CD4-positive, alpha-beta T cell (primary cell): ENCODE measurements at regions not wholly inside any gene's neighbourhood (a gene's known extent, or its start where the extent isn't known, plus 50 kb on each side); places are given as distances from the start of the nearest gene placed in this dataset.

Experiments used
- ATAC-seq: fragments of 200-7000 bp; cut with Tn5 transposase; one replicate; pipeline ENCODE4 v1.10.0; 2022; ENCODE audit warnings: mild to moderate bottlenecking; ENCODE audit not compliant: poor library complexity
- CTCF ChIA-PET: fragments of 350-600 bp; sonication (Branson Sonifier 250); formaldehyde crosslinking; loops from one replicate; lab custom pipeline; 2021; ENCODE audit warnings: antibody characterized with exemption, inconsistent platforms; lab: Charles Lee
- POLR2A ChIA-PET: fragments of 350-600 bp; sonication (Branson Sonifier 250); formaldehyde crosslinking; loops from one replicate; lab custom pipeline; 2021; ENCODE audit warnings: antibody characterized with exemption, inconsistent platforms; lab: Charles Lee
- DNase-seq, 14 experiments: peaks; one replicate each; pipeline ENCODE4 v3.0.0-alpha.2; 2013 to 2020; ENCODE audit warnings: mixed read lengths in 2 of 14
- H3K27ac ChIP-seq, 2 donors: one replicate each; pipeline versions ENCODE4 v1.5.1 to v1.7.0; 2013; ENCODE audit warnings: low read length in 2 of 2, low read depth in 1 of 2, mild to moderate bottlenecking in 1 of 2
- H3K27me3 ChIP-seq, 2 experiments: 1 replicate in 1 of 2; 2 replicates in 1 of 2; pipeline versions ENCODE4 v1.6.1 to v1.7.0; 2013; ENCODE audit warnings: low read length in 2 of 2, control low read depth in 1 of 2, mild to moderate bottlenecking in 1 of 2, moderate library complexity in 1 of 2; ENCODE audit not compliant: insufficient read depth in 2 of 2, control insufficient read depth in 1 of 2
- H3K36me3 ChIP-seq: one replicate; pipeline ENCODE4 v1.6.1; 2013; ENCODE audit warnings: low read length, control low read depth; ENCODE audit not compliant: insufficient read depth
- H3K4me1 ChIP-seq: one replicate; pipeline ENCODE4 v1.6.1; 2013; ENCODE audit warnings: low read length, control low read depth; ENCODE audit not compliant: insufficient read depth
- H3K4me3 ChIP-seq: one replicate; pipeline ENCODE4 v1.5.1; 2013; ENCODE audit warnings: mild to moderate bottlenecking, low read length, moderate library complexity
- H3K9me3 ChIP-seq, 2 experiments: 1 replicate in 1 of 2; 2 replicates in 1 of 2; pipeline versions ENCODE4 v1.6.1 to v1.7.0; 2013; ENCODE audit warnings: low read length in 2 of 2, mild to moderate bottlenecking in 2 of 2, control low read depth in 1 of 2, moderate library complexity in 1 of 2; ENCODE audit not compliant: control insufficient read depth in 1 of 2, insufficient read depth in 1 of 2
- H3K27ac Mint-ChIP-seq: one replicate; pipeline ENCODE4 v1.8.0; 2020; ENCODE audit warnings: mixed read lengths
- H3K27me3 Mint-ChIP-seq: one replicate; pipeline ENCODE4 v1.8.0; 2021; ENCODE audit warnings: mixed read lengths
- H3K36me3 Mint-ChIP-seq: one replicate; pipeline ENCODE4 v1.8.0; 2021; ENCODE audit warnings: low read depth, mixed read lengths
- H3K4me1 Mint-ChIP-seq: one replicate; pipeline ENCODE4 v1.8.0; 2021; ENCODE audit warnings: low read depth, mixed read lengths
- H3K4me3 Mint-ChIP-seq: one replicate; pipeline ENCODE4 v1.8.0; 2020; ENCODE audit warnings: mild to moderate bottlenecking, mixed read lengths
- H3K9me3 Mint-ChIP-seq: one replicate; pipeline ENCODE4 v1.8.0; 2020; ENCODE audit warnings: mixed read lengths
- CTCF ChIP-seq: fragments of 200-600 bp; IDR thresholded peaks from one replicate; pipeline ENCODE4 v1.8.0; 2022; ENCODE audit warnings: antibody characterized with exemption, mild to moderate bottlenecking
- intact Hi-C, 2 experiments: fragments of 100-400 bp; cut with DNase I in 1 of 2; cut with micrococcal nuclease in 1 of 2; formaldehyde crosslinking; loops; one replicate each; pipeline versions ENCODE4 v1.15.1 to v1.9.0; 2023 to 2025; cut with DNase I, micrococcal nuclease

- H3K36me3 Mint-ChIP-seq = no peaks in the 10 kb centered on the region
- no peaks in the 10 kb centered on the region for H3K36me3 ChIP-seq
- ATAC-seq = no peak
- peaks cover 23% of the 10 kb centered on the region for H3K9me3 Mint-ChIP-seq
- H3K9me3 ChIP-seq = no peaks in the 10 kb centered on the region
- H3K27me3 Mint-ChIP-seq = peaks cover 4% of the 10 kb centered on the region
- no peaks in the 10 kb centered on the region for H3K4me1 Mint-ChIP-seq
- DNase-seq = no peak
- intact Hi-C loops = no loop called here
- POLR2A ChIA-PET = no interaction called here
- H3K4me3 Mint-ChIP-seq = no peak overlapping the region
- H3K4me3 ChIP-seq = no peak overlapping the region
- CTCF ChIA-PET = no interaction called here
- H3K27ac Mint-ChIP-seq = no peak overlapping the region
- TF ChIP-seq CTCF = no peak
- no peaks in the 10 kb centered on the region for H3K27me3 ChIP-seq
- no peak overlapping the region for H3K27ac ChIP-seq
- H3K4me1 ChIP-seq = no peaks in the 10 kb centered on the region
Measured at GRCh38 chr11:56808326-56808725, 59.8 kb upstream of the OR9G4 start.

DNA sequence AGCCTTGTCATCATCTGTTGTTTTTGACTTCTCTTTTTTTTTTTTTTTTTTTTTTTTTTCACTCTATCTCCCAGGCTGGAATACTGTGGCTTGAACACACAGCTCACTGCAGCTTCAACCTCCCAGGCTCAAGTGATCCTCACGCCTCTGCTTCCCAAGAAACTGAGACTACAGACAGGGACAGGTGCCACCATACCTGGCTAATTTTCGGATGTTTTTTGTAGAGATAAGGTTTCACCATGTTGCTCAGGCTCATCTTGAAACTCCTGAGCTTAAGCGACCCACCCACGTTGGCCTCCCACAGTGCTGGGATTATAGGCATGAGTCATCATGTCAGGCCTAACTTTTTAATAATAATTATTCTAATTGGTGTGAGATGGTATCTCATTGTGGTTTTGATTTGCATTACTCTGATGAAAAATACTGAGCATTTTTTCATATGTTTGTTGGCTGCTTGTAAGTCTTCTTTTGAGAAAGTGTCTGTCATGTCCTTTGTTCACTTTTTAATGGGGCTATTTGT is 51.3 kb upstream of the OR9G4 start:
- peaks cover 6% of the 10 kb centered on the region for H3K27me3 Mint-ChIP-seq
- ATAC-seq = no peak

More for the DNA sequence above, 51.3 kb upstream of the OR9G4 start:
- Mint-ChIP-seq H3K4me1 (no peaks in the 10 kb centered on the region), H3K27ac (no peak overlapping the region), H3K9me3 (peaks cover 9% of the 10 kb centered on the region), H3K4me3 (no peak overlapping the region), H3K36me3 (no peaks in the 10 kb centered on the region)
- ChIA-PET CTCF (no interaction called here), POLR2A (no interaction called here)
- Histone ChIP-seq H3K27me3 (no peaks in the 10 kb centered on the region), H3K4me1 (no peaks in the 10 kb centered on the region), H3K4me3 (no peak overlapping the region), H3K36me3 (no peaks in the 10 kb centered on the region), H3K9me3 (no peaks in the 10 kb centered on the region), H3K27ac (no peak overlapping the region)
- TF ChIP-seq CTCF = no peak
- intact Hi-C loops = no loop called here
- no peak for DNase-seq
